GM21576 (cell line): ENCODE measurements at regions not wholly inside any gene's neighbourhood (a gene's known extent, or its start where the extent isn't known, plus 50 kb on each side); places are given as distances from the start of the nearest gene placed in this dataset.
"Not testable (repeated sequence)": the region's sequence is repeated elsewhere in the genome, so short reads cannot be mapped to it uniquely, and the experiment has no call there.

Experiments
- ATAC-seq: cut with Tn5 transposase; IDR thresholded peaks from one replicate; pipeline ENCODE4 v1.9.1; 2021; ENCODE audit warnings: mild to moderate bottlenecking, moderate library complexity; ENCODE audit not compliant: unreplicated experiment

GRCh38 chrX:109782994-109783700 is 50.1 kb upstream of the ACSL4 start:
- peak; percentile 79 for ATAC-seq

- ATAC-seq = peak; percentile 17
Measured at GRCh38 chrX:109783701-109784079, 50.6 kb upstream of the ACSL4 start.

GRCh38 chrX:109785053-109785452 is 52.0 kb upstream of the ACSL4 start:
- no peak for ATAC-seq

- not testable (repeated sequence) for ATAC-seq
Measured at GRCh38 chrX:109790511-109790910, 57.5 kb upstream of the ACSL4 start.

GRCh38 chrX:109793191-109793590 is 60.1 kb upstream of the ACSL4 start:
- ATAC-seq = no peak

- ATAC-seq = no peak
Measured at GRCh38 chrX:109795682-109796081, 62.6 kb upstream of the ACSL4 start.

GRCh38 chrX:109797311-109797975 is 64.4 kb upstream of the ACSL4 start:
- ATAC-seq = no peak

- no peak for ATAC-seq
Measured at GRCh38 chrX:109812236-109812635, 79.2 kb upstream of the ACSL4 start.

GRCh38 chrX:109813236-109813635 is 80.2 kb upstream of the ACSL4 start:
- ATAC-seq = no peak

GRCh38 chrX:109818976-109819375 is 85.9 kb upstream of the ACSL4 start:
- no peak for ATAC-seq

GRCh38 chrX:109822861-109823260 is 89.8 kb upstream of the ACSL4 start:
- no peak for ATAC-seq

- no peak for ATAC-seq
Measured at GRCh38 chrX:109826954-109827708, 94.1 kb upstream of the ACSL4 start.

- ATAC-seq = no peak
Measured at GRCh38 chrX:109827772-109828171, 94.7 kb upstream of the ACSL4 start.

GRCh38 chrX:109830157-109830703 is 97.2 kb upstream of the ACSL4 start:
- peak; percentile 11 for ATAC-seq

GRCh38 chrX:109830704-109831206 is 97.7 kb upstream of the ACSL4 start:
- peak; percentile 67 for ATAC-seq

- ATAC-seq = no peak
Measured at GRCh38 chrX:109831326-109831985, 98.4 kb upstream of the ACSL4 start.

- no peak for ATAC-seq
Measured at GRCh38 chrX:109839694-109840567, 106.9 kb upstream of the ACSL4 start.

GRCh38 chrX:109840585-109840984 is 107.5 kb upstream of the ACSL4 start:
- no peak for ATAC-seq

GRCh38 chrX:109841257-109841656 is 108.2 kb upstream of the ACSL4 start:
- no peak for ATAC-seq
